IPS-18c (cell line): ENCODE measurements at regions not wholly inside any gene's neighbourhood (a gene's known extent, or its start where the extent isn't known, plus 50 kb on each side); places are given as distances from the start of the nearest gene placed in this dataset.

ENCODE experiments used
- H3K4me3 ChIP-seq: 2 replicates; pipeline ENCODE4 v1.7.0; 2013; ENCODE audit warnings: low read depth, mild to moderate bottlenecking, low read length, moderate library complexity; ENCODE audit not compliant: insufficient read depth
- H3K9me3 ChIP-seq: one replicate; pipeline ENCODE4 v1.6.1; 2013; ENCODE audit warnings: mild to moderate bottlenecking, low read length, moderate library complexity; ENCODE audit not compliant: control insufficient read depth, insufficient read depth

DNA sequence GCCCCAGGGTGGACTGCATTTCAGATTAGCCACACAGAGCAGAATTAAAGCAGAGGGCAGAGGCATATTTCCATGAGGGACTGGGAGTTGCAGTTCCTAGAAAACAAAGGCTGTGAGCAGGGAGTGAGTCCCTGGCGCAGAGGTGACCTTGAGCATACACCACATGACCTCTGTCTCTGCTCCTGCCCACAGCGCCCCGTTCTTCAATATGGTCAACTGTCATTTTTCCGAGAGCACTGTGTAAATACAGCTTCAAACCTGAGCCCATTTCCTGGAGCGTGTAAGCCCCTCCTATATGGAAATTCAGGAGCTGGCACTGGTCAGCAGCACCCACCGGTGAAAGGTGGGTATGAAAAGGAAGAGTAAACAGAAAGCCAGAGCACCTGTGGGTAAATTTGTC lies 192.2 kb upstream of the PELI2 start:
- no peak overlapping the region for H3K4me3 ChIP-seq
- no peaks in the 10 kb centered on the region for H3K9me3 ChIP-seq

DNA sequence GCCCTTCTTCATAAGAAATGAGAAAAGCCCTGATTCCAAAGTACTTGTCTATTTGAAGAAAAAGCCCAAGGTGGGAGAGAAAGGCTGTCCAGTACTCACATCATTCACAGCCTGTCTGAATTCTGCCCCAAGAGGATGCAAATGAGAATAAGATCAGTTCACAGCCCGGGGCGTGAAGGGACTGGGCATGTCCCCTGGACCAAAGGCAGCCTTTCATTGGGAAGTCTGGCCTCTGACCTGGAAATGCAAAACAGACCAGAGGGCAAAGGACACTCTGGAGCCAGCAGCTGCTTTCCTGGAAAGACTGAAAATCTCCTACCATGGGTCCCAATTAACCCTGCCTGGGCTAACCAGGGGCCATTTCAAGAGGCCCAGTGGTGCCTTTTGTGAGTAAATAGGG lies 191.2 kb upstream of the PELI2 start:
- H3K4me3 ChIP-seq, result no peak overlapping the region
- no peaks in the 10 kb centered on the region for H3K9me3 ChIP-seq

DNA sequence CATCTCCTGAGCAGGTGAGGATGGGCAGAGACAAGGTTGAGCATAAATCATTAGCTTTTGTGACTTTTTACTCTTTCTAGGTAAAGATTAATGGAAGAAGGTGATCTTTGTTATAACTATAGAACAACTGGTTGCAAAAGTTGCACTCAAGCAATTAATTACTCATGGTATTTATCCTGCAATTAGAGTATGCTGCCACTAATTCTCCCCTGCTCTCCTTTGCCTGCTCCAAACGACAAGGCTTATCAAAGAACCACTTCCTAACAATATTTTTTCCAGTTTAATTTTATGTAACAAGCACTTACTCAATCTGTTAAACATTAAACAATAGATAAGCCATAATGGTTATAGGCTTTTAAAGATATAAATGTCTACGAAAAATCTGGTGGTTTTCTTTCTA lies 189.9 kb upstream of the PELI2 start:
- Histone ChIP-seq H3K9me3 (no peaks in the 10 kb centered on the region), H3K4me3 (no peak overlapping the region)

GRCh38 chr14:55929136-55929535 lies 189.1 kb upstream of the PELI2 start:
- Histone ChIP-seq H3K4me3 (no peak overlapping the region), H3K9me3 (no peaks in the 10 kb centered on the region)

GRCh38 chr14:55930016-55930784 lies 188.0 kb upstream of the PELI2 start:
- Histone ChIP-seq H3K4me3 (no peak overlapping the region), H3K9me3 (no peaks in the 10 kb centered on the region)

- no peak overlapping the region for H3K4me3 ChIP-seq
These were observed 181.5 kb upstream of the PELI2 start for GRCh38 chr14:55936691-55937090.

GRCh38 chr14:55938249-55938791 lies 179.9 kb upstream of the PELI2 start:
- no peak overlapping the region for H3K4me3 ChIP-seq
- H3K9me3 ChIP-seq, result no peaks in the 10 kb centered on the region

More at GRCh38 chr14:55936691-55937090, 181.5 kb upstream of the PELI2 start:
- H3K9me3 ChIP-seq, result no peaks in the 10 kb centered on the region

DNA sequence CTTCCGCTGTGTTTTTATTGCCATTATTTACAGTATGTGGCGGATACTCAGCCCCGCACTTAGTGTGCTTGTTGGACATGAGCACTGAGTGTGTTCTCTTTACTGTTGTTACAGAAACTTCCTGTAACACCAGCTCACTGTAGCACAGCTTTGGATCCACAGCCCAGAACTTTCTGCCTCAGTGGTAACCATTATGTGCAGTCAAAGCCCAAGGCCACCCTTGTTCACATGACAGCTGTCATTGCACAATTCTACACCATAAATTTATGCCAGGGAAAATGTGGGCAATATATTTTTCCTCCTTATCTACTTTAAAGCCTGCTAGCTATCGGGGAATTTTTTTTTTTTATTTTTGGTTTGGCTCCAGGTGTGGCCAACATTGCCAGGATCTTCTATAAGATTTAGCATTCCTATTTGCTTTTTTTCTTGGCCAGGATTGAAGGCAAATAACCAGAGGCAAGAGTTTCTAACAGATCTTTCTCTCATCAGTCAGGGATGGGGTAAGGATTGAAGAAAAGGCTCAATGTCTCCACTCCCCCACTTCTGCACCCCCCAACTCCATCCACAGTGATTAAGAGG lies 176.0 kb upstream of the PELI2 start:
- Histone ChIP-seq H3K4me3 (no peak overlapping the region), H3K9me3 (no peaks in the 10 kb centered on the region)

GRCh38 chr14:55942826-55943225 lies 175.4 kb upstream of the PELI2 start:
- Histone ChIP-seq H3K4me3 (no peak overlapping the region), H3K9me3 (no peaks in the 10 kb centered on the region)

- H3K9me3 ChIP-seq, result no peaks in the 10 kb centered on the region
These were observed 173.5 kb upstream of the PELI2 start for GRCh38 chr14:55944757-55945156.

GRCh38 chr14:55946231-55946630 lies 172.0 kb upstream of the PELI2 start:
- Histone ChIP-seq H3K9me3 (no peaks in the 10 kb centered on the region), H3K4me3 (no peak overlapping the region)

More at GRCh38 chr14:55944757-55945156, 173.5 kb upstream of the PELI2 start:
- H3K4me3 ChIP-seq, result no peak overlapping the region

GRCh38 chr14:55948399-55948798 lies 169.8 kb upstream of the PELI2 start:
- Histone ChIP-seq H3K4me3 (no peak overlapping the region), H3K9me3 (no peaks in the 10 kb centered on the region)

- Histone ChIP-seq H3K4me3 (no peak overlapping the region), H3K9me3 (no peaks in the 10 kb centered on the region)
These were observed 168.5 kb upstream of the PELI2 start for GRCh38 chr14:55949708-55950107.

DNA sequence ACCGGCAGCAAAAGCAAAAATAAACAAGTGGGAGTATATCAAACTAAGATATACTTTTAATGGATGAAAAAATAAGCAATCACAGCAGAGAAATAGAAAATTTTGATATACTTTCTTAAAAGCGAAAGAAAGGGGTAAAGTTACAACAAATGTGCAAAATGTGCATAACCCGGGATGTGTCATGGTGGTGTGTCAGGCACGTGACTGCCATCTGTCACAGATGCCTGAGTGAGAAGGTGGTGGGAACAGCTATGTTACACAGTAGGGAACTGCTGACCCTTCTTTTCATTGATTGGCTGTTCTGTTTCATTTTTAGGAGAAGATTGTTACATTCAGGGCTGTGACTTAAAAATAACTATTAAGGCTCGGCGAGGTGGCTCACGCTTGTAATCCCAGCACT lies 168.1 kb upstream of the PELI2 start:
- H3K4me3 ChIP-seq, result no peak overlapping the region
- no peaks in the 10 kb centered on the region for H3K9me3 ChIP-seq

- H3K4me3 ChIP-seq, result no peak overlapping the region
- H3K9me3 ChIP-seq, result no peaks in the 10 kb centered on the region
These were observed 166.6 kb upstream of the PELI2 start for GRCh38 chr14:55951341-55952206.

DNA sequence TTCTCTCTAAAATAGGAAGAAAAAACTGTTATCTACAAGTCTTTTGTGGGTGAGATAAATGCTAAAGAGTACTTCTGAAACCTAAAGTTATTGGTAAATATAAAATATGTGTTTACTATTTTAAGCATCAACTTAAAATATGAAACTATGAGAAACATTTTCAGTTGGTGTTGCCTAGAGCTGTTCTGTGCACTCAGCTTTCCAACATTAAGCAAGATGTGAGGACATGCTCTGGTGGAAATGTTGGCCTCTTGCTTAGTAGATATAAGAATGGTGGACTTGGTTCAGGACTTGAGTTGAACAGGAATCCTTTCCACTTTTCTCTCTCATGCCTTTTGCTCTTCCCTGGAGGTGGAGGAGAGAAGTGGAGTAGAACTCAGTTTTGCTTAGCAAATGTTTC lies 164.1 kb upstream of the PELI2 start:
- Histone ChIP-seq H3K9me3 (no peaks in the 10 kb centered on the region), H3K4me3 (no peak overlapping the region)

DNA sequence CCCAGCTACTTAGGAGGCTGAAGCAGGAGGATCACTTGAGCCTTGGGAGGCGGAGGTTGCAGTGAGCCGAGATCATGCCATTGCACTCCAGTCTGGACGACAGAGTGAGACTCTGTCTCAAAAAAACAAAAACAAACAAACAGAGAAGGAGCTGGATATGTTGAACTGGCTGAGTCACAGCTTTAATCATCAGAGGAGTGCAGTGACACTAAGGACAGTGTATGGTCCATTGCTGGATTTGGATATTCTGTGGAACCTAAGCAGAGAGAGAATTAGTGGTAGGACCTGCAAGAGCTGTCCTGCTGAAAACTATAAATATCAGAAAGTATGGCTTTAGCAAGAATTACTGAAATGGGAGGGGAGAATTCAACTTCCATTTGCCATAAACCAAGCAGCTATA lies 163.0 kb upstream of the PELI2 start:
- Histone ChIP-seq H3K9me3 (no peaks in the 10 kb centered on the region), H3K4me3 (no peak overlapping the region)

- Histone ChIP-seq H3K9me3 (no peaks in the 10 kb centered on the region), H3K4me3 (no peak overlapping the region)
These were observed 160.3 kb upstream of the PELI2 start for GRCh38 chr14:55957950-55958349.
